ENCODE measurements at regions not wholly inside any gene's neighbourhood (a gene's known extent, or its start where the extent isn't known, plus 50 kb on each side); places are given as distances from the start of the nearest gene placed in this dataset.

GRCh38 chr5:116343961-116344360 is 230.7 kb downstream of the SEMA6A start:
- TF ChIP-seq CTCF (conservative IDR thresholded peaks at IDR 0.05 in 1 of 2, IDR thresholded peaks at IDR 0.05 in 1 of 2; ENCODE audit: low read depth in 1 of 2, low read length in 2 of 2) = no peak
- no peak for TF ChIP-seq EZH2 (IDR thresholded peaks at IDR 0.05; ENCODE audit: low read length, missing control alignments)

All from fibroblast of lung (primary cell).